HEK293 (cell line): ENCODE measurements at regions not wholly inside any gene's neighbourhood (a gene's known extent, or its start where the extent isn't known, plus 50 kb on each side); places are given as distances from the start of the nearest gene placed in this dataset.

Experiments used
- KLF8 ChIP-seq: fragments of 450-650 bp; formaldehyde crosslinking; IDR thresholded peaks from 2 replicates; pipeline ENCODE4 v1.5.1; 2016; ENCODE audit warnings: missing biosample characterization, missing genetic modification characterization
- ZBTB21 ChIP-seq: fragments of 450-650 bp; formaldehyde crosslinking; IDR thresholded peaks from 2 replicates; pipeline ENCODE4 v1.5.1; 2017; ENCODE audit warnings: missing biosample characterization, missing genetic modification characterization
- ZNF23 ChIP-seq: fragments of 450-650 bp; formaldehyde crosslinking; IDR thresholded peaks from 2 replicates; pipeline ENCODE4 v1.5.1; 2016; ENCODE audit warnings: missing biosample characterization, missing genetic modification characterization, borderline replicate concordance
- ZNF555 ChIP-seq: fragments of 450-650 bp; formaldehyde crosslinking; conservative IDR thresholded peaks from 2 replicates; pipeline ENCODE4 v1.5.1; 2017; ENCODE audit warnings: missing biosample characterization, mild to moderate bottlenecking, missing genetic modification characterization, inconsistent platforms
- TF ChIP-seq, protein P1 (sequence below): fragments of 450-650 bp; formaldehyde crosslinking; IDR thresholded peaks from 2 replicates; pipeline ENCODE4 v1.5.1; 2016; ENCODE audit warnings: missing biosample characterization, missing genetic modification characterization

DNA sequence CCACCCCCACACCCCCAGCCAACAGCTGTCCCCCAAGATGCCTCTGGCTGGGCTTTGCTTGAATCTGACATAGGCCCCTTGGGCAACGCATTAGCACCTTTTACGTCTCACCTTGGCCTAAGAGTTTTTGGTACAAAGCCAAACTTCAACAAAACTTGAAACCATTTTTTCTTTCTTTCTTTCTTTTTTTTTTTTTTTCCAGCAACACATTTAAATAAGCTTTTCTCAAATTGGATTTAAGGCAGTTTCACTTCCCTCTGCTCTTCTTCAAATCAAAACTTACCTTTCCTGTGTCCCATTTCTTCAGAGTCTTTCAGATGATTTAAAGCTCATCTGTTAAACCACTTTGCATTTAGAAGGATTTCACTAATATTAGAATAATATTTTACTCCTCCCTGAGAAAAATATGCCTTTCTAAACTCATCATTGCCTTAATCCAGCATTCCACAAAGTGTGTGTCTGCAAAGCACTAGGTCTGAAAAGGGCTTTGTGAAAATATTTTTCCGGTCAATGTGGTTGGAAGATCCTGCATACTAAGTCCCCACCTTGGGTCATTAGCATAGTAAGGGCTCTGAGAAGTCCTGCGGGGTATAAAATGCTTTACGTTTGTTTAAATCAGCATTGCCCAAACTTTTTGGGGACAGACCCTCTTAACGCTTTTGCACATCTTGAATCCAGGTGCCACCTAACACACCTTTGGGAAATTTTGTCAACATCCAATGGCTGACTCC lies 217.0 kb downstream of the TLE3 start:
- TF ChIP-seq, protein P1, sequence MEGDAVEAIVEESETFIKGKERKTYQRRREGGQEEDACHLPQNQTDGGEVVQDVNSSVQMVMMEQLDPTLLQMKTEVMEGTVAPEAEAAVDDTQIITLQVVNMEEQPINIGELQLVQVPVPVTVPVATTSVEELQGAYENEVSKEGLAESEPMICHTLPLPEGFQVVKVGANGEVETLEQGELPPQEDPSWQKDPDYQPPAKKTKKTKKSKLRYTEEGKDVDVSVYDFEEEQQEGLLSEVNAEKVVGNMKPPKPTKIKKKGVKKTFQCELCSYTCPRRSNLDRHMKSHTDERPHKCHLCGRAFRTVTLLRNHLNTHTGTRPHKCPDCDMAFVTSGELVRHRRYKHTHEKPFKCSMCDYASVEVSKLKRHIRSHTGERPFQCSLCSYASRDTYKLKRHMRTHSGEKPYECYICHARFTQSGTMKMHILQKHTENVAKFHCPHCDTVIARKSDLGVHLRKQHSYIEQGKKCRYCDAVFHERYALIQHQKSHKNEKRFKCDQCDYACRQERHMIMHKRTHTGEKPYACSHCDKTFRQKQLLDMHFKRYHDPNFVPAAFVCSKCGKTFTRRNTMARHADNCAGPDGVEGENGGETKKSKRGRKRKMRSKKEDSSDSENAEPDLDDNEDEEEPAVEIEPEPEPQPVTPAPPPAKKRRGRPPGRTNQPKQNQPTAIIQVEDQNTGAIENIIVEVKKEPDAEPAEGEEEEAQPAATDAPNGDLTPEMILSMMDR: no peak
- TF ChIP-seq KLF8 (tag by site-specific recombination) (no peak), ZNF555 (tag by site-specific recombination) (no peak), ZBTB21 (tag by site-specific recombination) (no peak), ZNF23 (tag by site-specific recombination) (no peak)
